HG02840 (cell line): ENCODE measurements at regions not wholly inside any gene's neighbourhood (a gene's known extent, or its start where the extent isn't known, plus 50 kb on each side); places are given as distances from the start of the nearest gene placed in this dataset.

Experiments
- ATAC-seq: cut with Tn5 transposase; IDR thresholded peaks from one replicate; pipeline ENCODE4 v1.9.1; 2021; ENCODE audit warnings: mild to moderate bottlenecking, moderate library complexity, moderate number of reproducible peaks; ENCODE audit not compliant: unreplicated experiment, low FRiP score

DNA sequence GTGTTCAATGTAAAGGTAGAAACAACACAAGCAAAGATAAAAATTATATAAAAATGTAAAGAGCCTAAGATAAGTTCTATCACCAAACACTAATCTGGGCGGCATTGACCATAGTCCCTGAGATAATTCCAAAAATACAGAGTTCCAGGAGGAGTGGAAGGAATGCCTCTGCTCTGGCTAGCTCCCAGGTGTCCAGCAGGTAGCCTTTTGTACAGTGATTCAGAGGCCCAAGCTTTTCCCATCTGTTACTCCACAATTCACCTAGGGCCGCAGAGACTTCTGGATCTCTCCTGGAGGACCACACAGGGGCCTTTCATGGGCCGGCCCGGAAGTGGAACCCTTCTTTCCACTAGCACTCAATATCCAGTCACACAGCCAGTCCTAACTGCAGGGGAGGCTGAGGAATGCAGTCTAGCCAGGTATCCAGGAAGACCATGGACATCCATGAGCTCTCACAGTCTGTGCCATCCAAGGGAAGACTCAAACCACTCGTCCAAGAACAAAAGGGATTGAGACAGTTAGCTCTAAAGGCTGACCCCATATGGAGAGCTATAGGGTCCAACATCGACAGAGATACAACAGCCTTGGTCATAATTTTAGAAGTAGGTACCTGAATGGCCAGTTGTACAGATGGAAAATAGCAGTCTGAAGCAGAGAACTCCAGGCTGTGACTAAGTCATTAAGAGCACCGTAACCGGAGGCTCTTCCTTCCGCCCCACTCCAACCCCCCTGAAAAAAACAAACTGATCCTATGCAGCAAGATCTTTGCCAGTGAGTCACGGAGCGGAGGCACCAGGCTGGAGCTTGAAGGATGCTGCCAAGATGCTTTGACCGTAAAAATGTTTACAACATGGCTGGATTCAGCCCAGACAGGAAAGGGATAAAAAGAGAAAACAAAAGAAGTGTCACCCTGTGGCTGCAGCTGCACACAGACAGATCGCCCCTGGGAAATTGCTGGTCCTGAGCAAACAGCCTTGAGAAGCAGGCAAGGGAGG is 204.8 kb downstream of the NUAK1 start:
- ATAC-seq: no peak

DNA sequence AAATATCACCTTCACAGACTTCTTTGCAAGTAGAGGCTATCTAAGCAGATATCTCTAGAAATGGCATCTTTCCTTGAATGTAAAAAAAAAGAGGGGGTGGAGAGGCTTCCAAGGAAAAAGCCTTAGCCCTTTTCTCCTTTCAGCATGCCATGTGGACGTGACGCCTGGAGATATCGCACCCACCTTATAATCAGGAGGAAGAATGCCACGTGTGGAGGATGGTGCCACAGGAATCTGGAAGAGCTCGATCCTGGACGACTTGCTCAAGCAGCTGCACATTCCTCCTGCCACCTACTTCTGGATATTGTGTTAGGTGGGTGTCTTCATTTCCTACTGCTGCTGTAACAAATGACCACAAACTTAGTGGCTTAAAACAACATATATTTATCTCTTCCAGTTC is 203.6 kb downstream of the NUAK1 start:
- no peak for ATAC-seq

GRCh38 chr12:105935981-105936380 is 202.8 kb downstream of the NUAK1 start:
- ATAC-seq: no peak

- no peak for ATAC-seq
Measured at GRCh38 chr12:105936496-105936895, 202.3 kb downstream of the NUAK1 start.

DNA sequence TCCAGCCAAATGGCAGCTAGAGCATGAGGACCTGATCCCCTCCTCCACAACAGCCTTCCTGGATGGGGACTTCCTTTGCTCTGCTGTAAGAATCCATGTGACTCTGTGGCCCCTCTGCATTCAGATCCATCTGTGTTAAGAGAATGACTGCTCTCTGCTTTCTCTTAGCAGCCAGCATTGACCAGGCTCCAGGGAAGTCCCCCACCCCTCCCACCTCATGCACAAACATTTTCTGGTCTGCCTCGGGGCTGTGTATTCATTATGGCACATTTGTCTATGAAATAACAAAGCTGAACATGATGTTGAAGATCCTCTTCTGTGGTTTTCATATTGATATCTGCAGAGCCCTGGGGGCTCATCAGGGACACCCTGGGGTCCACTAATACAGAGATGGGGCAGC is 201.7 kb downstream of the NUAK1 start:
- ATAC-seq: no peak

DNA sequence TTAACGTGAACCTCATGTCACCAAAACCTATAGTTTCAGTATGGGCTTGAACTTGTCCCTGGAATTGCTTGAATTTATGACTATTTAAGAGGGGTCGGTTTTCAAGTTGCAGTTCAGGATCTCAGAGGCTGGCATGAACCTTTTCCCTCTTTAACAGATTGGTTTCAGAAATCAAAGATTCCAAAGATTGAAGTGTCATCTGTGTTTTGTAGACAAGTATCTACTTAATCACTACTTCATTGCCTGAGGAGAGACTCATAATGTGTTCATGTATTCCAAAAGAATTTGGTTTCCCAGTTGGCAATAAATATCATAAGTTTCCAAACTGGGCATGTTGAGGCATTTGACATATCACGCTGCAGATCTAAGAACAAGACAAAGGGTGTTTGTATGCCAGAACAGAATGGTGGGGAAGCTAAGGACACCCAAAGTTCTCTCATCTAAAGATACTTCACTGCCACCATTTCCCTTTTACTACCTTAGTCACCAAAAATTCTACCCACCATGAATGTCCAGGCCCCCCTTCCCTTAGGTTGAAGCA is 199.5 kb downstream of the NUAK1 start:
- ATAC-seq: no peak

DNA sequence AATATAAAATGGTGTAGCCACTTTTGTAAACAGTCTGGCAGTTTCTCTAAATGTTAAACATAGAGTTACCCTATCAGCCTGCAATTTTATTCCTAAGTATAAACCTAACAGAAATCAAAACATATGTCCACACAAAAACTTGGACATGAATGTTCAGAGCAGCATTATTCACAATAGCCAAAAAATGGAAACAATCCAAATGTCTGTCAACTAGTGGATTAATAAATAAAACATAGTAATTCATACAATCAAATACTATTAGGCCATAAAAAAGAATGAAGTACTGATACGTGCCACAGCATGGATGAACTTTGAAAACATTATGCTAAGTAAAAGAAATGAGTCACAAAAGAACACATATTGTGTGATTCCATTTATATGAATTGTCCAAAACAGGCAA is 196.5 kb downstream of the NUAK1 start:
- no peak for ATAC-seq

GRCh38 chr12:105943525-105943924 is 195.2 kb downstream of the NUAK1 start:
- no peak for ATAC-seq

GRCh38 chr12:105944628-105945027 is 194.1 kb downstream of the NUAK1 start:
- no peak for ATAC-seq

GRCh38 chr12:105945880-105946279 is 192.9 kb downstream of the NUAK1 start:
- no peak for ATAC-seq

DNA sequence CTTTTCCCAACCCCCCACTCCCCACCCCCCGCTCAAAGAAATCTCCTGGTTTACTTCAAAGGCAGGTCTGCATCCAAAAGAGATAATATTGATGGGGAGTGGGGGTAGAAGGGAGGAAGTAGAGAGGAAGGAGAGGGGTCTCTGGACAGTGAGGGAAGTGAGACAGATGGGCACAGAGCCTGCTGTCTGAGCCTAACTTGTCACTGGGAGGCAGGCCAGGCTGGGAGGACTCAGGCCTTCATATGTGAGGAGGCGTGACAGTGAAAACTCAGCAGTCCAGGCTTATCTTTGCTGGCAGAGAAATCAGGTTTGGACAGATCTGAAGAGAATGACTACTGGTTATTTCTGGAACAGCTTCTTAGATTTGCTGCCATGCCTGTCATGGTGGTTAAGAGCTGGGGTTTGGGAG is 192.3 kb downstream of the NUAK1 start:
- no peak for ATAC-seq

DNA sequence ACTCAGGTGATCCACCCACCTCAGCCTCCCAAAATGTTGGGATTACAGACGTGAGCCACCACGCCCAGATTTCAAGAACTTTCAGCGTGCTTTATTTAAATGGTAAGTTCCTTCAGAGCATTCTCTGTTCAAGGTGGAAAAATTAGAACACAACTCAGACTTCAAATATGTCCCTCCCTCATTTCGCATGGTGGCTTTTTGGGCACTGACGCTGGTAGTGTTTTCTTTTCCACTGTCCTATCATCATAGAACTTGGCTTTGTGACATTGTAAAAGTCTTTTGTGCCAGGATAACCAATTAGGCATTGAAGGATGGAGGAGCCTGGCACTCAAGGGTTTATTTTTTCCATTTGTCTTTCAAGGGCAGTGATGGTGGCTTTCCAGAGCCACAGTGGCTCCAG is 190.8 kb downstream of the NUAK1 start:
- ATAC-seq: no peak

DNA sequence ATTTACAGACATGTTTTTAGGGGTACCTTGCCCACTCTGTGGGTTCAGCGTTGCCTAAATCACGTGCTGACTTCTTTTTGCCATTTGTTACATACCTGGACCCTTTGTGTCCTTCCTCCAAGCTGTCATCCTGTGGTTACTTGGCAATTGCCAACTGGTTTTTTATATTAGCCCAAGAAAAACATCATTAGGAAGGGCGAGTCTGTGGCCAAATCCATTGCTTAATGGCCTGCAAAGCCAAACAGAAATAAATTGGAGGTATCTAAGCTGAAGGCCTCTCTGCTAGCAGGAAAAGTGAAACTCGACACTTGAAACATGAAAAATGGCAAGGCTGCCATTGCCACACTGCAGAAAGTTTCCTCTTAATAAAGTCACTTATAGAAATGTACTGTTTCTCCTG is 190.4 kb downstream of the NUAK1 start:
- no peak for ATAC-seq

- ATAC-seq: no peak
Measured at GRCh38 chr12:105949391-105949790, 189.4 kb downstream of the NUAK1 start.

DNA sequence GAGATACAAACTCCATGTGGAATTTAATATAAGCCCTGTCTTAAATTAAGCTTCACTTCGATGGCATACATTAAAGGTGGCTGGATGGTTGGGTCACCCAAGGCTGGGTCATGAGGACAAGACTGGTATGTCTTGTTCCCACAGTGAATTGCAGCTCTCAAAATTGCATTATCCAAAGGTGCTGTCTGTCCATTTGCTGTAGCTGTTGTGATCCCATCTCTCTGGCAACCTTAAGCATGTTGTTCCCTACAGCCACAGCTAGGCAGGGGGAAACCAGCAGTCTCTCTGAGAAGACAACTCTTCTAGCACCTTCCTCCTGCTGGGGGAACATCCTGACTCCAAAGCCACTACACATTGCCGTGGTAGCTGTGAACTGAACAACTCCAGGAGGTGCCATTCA is 187.0 kb downstream of the NUAK1 start:
- ATAC-seq: no peak

GRCh38 chr12:105954951-105955931 is 183.5 kb downstream of the NUAK1 start:
- no peak for ATAC-seq

DNA sequence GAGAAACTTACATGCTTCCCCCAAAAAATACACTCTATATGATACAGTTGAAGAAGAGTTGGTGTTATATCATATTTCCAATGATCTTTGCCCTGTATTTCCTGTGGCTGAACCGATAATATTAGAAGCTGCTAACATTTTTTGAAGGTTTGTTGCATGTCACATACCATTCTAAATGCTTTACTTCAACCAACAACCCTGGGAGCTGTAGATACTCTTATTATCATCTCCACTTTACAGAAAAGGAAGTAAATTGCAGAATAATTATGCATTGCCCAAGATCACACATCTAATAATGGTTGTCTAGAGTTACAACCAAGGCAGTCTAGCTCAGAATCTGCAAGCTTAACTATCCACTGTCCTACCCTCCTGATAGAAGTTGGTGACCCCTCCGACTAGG is 182.8 kb downstream of the NUAK1 start:
- ATAC-seq: no peak

DNA sequence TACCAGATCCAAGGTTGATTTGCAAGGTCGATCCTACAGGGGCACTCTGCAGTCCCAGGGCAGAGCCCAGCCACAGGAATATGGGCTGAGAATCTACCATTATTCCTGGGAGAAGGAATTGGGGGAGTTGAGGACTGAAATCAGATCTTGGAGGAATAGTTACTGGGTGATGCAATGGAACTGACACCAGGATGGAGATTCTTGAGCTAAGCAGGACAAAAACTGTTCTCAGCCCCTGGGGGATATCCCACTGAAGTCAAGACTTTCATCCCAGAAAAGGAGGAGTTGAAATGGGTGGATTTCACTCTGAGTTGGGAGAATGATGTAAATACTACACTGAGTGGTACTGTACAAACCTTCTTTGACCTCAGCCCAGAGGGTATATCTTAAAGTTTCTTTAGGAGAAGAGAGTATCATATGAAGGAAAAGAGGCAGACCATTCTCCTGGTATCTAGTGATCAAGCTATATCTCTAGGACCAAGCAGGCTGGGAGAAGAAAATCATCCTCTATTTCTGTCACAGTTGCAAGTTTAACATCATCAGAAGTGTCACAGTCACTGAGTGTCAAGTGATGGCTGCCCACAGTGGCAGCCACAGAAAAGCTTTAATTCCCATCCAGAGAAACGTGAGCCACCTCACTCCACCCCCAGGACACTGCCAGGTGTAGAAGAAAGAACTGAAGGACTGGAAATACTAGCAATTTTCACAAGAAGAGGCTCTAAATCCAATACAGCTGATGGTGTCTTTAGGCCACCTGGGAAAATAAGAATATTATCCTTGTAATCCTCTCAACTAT is 181.9 kb downstream of the NUAK1 start:
- no peak for ATAC-seq

DNA sequence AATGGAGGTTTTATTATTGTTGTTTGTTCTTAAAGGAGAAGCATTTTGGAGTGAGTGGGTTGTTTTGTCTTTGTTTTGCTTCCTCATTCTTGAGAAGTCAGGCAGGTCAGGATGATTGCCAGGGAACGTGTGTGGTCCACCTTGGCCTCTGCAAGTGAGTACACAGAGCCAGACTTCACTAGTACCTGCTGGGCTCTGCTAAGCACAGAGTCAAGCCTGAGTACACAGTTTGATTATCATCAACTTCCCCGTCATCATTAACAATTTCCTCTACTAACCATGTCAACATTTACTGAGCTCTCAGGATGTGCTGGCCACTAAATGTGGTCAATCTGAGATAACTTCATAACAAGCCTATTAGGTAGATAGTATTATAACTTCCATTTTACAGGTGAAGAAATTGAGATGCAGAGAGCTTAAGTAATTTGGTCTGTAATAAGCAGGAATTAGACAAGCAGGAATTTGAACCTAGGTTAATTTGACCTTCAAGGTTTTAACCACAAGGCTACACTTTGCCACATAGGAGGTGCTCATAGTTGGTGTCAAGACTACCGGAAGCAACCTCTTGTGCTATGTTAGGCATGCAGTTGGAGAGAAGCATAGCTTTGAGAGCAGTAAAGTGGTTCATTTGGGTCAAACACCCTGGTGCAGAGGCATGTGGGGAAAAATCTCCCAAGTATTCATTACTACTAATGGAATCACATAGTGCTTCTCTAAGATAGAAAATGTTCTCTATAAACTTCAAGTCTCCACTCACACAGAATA is 178.3 kb downstream of the NUAK1 start:
- ATAC-seq: no peak
